HG02884 (cell line): ENCODE measurements at regions not wholly inside any gene's neighbourhood (a gene's known extent, or its start where the extent isn't known, plus 50 kb on each side); places are given as distances from the start of the nearest gene placed in this dataset.
"Not testable (repeated sequence)": the region's sequence is repeated elsewhere in the genome, so short reads cannot be mapped to it uniquely, and the experiment has no call there.

ENCODE experiments used
- ATAC-seq: cut with Tn5 transposase; IDR thresholded peaks from one replicate; pipeline ENCODE4 v1.9.1; 2021; ENCODE audit warnings: mild to moderate bottlenecking, moderate library complexity; ENCODE audit not compliant: unreplicated experiment

- no peak for ATAC-seq
These were observed 525.4 kb upstream of the TLE4 start for GRCh38 chr9:79046401-79046800.

GRCh38 chr9:79049371-79049770, 522.4 kb upstream of the TLE4 start:
- ATAC-seq: no peak

- no peak for ATAC-seq
These were observed 518.2 kb upstream of the TLE4 start for GRCh38 chr9:79053598-79053997.

- ATAC-seq: no peak
These were observed 517.3 kb upstream of the TLE4 start for GRCh38 chr9:79054500-79054899.

- ATAC-seq: no peak
These were observed 515.7 kb upstream of the TLE4 start for GRCh38 chr9:79056041-79056440.

DNA sequence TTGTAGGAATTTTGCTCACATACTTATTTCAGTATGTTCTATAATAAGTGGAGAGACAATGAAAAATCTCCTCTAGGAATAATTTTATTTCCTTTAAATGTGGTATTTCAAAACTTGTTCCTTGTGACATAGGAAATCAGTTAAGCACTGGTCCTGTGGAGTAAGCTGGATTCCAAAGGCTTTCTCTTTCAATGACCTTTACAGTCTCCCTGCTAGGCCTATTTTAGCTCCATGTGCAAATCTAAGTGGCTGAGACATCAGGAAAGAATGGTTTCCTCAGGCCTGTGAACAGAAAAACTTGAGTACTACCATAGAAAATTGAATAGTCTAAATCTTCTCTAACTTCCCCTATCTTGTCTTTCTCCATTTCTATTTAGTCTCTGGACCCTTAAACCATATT, 514.2 kb upstream of the TLE4 start:
- no peak for ATAC-seq

- ATAC-seq: no peak
These were observed 511.0 kb upstream of the TLE4 start for GRCh38 chr9:79060766-79061165.

DNA sequence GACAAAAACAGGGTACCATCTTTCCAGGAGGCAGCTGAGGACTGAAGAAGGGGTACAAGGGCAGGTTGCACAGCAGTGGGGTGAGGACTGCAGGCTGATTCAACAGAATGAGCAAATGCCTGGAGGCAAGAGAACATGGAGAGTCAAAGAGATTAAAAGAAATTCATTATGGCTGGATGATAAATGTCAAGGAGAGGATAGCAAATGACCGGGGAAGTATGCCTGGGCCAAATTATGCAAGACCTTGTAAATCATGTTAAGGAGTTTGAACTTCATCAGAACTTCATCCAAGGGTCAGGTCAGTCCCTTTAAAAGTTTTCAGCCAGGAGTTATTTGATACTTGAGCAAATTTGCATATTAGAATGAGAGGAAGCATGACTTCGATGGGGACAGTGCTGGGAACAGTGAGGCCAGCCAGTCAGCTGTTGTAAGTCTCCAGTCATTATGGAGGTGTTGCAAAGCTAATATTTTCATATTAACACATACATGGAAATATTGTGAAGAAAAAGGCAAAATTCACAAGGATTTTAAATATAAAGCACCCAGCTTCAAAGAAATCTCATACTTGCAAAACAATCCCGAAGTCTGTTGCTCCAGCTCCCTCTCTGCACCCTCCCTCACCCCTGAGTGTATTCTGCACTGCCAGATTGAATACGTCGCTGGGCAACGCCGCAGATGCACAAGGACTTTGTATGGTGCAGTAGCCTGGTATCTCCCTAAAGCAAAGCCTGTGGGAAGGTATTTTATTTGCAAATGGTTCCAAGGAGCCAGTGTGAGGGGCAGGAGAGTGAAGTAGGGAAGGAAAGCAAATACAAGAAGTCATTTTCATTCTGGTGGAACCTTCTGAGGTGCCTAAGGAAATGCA, 509.8 kb upstream of the TLE4 start:
- no peak for ATAC-seq

GRCh38 chr9:79073201-79073600, 498.6 kb upstream of the TLE4 start:
- ATAC-seq: no peak

GRCh38 chr9:79080536-79080935, 491.2 kb upstream of the TLE4 start:
- ATAC-seq: no peak

DNA sequence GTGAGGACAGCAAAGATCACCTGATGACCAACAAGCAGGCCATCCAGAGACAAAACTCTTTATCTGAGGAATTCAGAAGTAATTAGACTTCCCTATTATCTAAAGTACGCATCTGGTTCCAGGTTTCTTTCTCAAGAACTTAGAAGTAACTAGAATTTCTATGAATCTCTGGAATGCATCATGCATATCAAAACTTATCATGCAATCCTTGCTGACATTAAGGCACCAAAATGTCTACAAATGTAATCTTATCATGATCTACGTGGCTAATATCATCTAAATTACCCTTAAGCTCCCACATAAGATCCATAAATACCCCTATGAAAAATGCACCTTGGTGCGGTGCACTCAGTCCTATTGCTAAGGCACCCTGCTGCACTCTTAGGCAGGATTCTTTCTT, 488.1 kb upstream of the TLE4 start:
- ATAC-seq: no peak

DNA sequence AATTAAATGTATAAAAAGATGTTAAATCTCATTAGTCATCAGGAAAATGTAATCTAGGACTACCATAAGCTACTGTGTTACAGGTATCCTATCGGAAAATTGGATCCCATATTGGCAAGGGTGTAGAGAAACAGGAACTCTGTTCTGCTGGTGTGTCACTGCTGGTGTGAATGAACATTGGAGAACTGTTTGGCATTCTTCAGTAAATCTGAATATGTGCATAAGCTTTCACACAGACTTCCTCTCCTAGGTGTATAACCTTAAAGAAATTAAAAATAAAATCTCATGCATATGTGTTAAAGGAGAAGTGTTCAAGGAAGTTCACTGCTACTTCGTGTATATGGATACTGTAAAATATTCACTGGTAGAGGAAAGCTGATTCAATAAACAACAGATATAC, 484.6 kb upstream of the TLE4 start:
- no peak for ATAC-seq

GRCh38 chr9:79089054-79089560, 482.7 kb upstream of the TLE4 start:
- no peak for ATAC-seq

DNA sequence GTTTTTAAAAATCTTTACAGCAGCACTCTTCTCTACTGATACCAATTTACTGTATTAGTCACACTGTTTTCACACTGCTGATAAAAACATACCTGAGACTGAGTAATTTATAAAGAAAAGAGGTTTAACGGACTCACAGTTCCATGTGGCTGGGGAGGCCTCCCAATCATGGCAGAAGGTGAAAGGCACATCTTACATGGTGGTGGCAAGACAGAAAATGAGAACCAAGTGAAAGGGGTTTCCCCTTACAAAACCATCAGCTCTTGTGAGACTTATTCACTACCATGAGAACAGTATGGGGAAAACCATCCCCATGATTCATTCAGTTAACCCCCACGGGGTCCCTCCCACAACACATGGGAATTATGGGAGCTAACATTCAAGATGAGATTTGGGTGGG, 481.9 kb upstream of the TLE4 start:
- ATAC-seq: not testable (repeated sequence)

DNA sequence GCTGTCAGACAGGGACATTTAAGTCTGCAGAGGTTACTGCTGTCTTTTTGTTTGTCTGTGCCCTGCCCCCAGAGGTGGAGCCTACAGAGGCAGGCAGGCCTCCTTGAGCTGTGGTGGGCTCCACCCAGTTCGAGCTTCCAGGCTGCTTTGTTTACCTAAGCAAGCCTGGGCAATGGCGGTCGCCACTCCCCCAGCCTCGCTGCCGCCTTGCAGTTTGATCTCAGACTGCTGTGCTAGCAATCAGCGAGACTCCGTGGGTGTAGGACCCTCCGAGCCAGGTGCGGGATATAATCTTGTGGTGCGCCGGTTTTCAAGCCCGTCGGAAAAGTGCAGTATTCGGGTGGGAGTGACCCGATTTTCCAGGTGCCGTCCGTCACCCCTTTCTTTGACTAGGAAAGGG, 468.5 kb upstream of the TLE4 start:
- ATAC-seq: not testable (repeated sequence)

DNA sequence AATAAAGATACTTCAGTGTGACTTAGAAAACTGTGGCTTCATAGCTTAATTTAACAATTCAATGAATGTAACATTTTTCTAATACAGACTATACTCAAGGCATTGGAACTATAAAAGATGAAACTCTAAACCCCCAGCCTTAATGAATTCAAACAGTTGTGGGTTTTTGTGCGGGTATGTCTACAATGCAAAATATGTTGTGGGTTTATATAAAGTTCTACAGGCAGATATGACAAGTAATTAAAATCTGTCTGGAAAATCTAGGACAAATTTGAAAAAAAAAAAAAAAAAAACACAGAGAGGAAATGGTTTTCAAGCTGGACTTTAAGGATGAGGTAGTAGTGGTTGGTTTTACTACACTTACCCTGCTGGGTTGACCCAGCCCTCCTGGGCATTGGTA, 467.5 kb upstream of the TLE4 start:
- ATAC-seq: no peak

- ATAC-seq: no peak
These were observed 466.8 kb upstream of the TLE4 start for GRCh38 chr9:79104951-79105350.

DNA sequence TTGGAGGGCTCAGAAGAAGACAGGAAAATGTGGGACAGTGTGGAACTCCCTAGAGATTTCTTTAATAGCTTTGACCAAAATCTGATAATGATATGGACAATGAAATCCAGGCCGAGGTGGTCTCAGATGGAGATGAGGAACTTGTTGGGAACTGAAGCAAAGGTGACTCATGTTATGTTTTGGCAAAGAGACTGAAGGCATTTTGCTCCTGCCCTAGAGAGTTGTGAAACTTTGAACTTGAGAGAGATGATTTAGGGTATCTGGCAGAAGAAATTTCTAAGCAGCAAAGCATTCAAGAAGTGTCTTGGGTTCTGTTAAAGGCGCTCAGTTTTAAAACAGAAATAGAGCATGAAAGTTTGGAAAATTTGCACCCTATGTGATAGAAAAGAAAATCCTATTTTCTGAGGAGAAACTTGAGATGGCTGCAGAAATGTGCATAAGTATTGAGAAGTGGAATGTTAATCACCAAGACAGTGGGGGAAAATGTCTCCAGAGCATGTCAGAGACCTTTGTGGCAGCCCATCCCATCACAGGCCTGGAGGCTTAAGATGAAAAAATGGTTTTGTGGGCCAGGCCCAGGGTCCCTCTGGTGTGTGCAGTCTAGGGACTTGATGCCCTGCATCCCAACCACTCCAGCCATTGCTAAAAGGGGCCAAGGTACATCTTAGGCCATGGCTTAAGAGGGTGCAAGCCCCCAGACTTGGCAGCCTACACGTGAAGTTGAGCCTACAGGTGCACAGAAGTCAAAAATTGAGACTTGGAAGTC, 463.7 kb upstream of the TLE4 start:
- ATAC-seq: no peak

- ATAC-seq: no peak
These were observed 460.1 kb upstream of the TLE4 start for GRCh38 chr9:79111653-79112052.

DNA sequence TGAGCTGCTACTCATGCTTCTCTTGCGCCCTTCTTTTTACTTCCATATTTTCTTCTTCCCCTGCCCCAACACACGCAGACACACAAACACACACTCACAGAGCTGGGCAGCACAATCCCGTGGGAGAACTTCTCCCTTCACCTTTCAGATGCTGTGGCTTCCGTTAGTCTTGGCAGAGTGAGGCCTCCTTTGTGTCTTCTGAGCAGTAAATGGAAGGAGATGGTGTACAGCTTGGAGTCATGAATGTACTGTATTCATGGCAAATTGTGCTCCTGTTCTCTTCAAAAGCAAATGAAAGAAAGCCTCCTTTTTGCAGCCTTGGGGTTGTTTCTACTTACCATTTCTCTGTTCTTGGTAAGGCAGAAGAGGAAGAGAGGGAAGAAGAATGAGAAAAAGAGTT, 456.6 kb upstream of the TLE4 start:
- ATAC-seq: no peak

DNA sequence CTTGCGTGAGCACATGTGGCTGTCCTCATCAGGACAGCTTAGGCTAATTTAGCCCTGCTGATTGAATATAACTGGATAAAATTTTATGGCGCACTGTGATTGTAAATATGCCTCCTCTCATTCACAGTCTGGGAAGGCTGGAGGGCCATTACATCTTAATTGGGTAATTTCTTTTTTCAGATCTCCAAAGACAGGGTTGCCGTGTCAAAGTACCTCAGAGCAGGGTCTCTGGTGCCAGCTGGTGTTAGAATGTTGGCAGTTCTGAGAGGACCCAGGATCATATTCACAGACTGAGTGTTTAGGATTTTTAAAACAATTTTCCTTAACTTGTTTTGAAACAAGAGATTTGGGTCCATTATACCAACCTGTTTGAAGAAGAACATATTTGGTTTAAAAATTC, 455.7 kb upstream of the TLE4 start:
- no peak for ATAC-seq

DNA sequence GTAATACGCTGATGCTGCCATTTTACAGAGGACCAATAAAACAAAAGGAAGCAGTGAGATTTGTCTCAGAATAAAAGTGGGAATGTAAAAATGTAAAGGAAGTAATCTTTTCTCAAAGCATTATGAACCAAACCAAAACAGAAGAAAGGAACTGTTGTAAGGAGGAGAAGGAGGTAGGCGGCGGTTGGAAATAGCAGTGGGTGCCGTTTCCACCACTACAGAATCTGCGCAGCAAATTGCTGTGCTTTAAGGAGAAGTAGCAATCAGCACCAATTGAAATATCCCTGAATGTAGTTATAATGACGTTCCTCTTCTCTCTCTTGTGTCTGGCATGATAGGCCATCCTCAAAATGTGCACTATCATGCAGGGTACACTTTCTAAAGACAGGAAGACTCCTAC, 455.1 kb upstream of the TLE4 start:
- ATAC-seq: no peak
